ENCODE measurements at regions not wholly inside any gene's neighbourhood (a gene's known extent, or its start where the extent isn't known, plus 50 kb on each side); places are given as distances from the start of the nearest gene placed in this dataset.

GRCh38 chr14:56962444-56963080, 152.3 kb upstream of the OTX2 start:
- 45% methylated on average over 4 of the region's 4 CpGs for whole genome bisulfite sequencing (ENCODE audit: insufficient coverage, low coverage, low lambda C conversion rate, missing lambda C conversion rate)
- ATAC-seq (no peak), DNase-seq (no peak)
- Histone ChIP-seq H3K27me3 (peaks cover 0 to 5% of the 10 kb centered on the region in 2 donors), H3K4me3 (no peak overlapping the region), H3K9me3 (no peaks in the 10 kb centered on the region), H3K36me3 (no peaks in the 10 kb centered on the region), H3K27ac (no peak overlapping the region), H3K4me1 (no peaks in the 10 kb centered on the region)
- TF ChIP-seq POLR2A (IDR thresholded peaks at IDR 0.05) (no peak), CTCF (IDR thresholded peaks at IDR 0.05) (no peak)
- intact Hi-C loops (cut with DNase I): no loop called here

GRCh38 chr14:56959869-56960268, 149.6 kb upstream of the OTX2 start:
- no peaks in the 10 kb centered on the region for H3K36me3 ChIP-seq
- no peak for ATAC-seq
- H3K4me3 ChIP-seq: no peak overlapping the region
- H3K4me1 ChIP-seq: no peaks in the 10 kb centered on the region
- H3K27ac ChIP-seq: no peak overlapping the region
- no peaks in the 10 kb centered on the region for H3K9me3 ChIP-seq
- H3K27me3 ChIP-seq: peaks cover 0 to 5% of the 10 kb centered on the region in 2 donors
- DNase-seq: no peak
- intact Hi-C loops (cut with DNase I): no loop called here
- no peak for TF ChIP-seq CTCF (IDR thresholded peaks at IDR 0.05)
- no peak for TF ChIP-seq POLR2A (IDR thresholded peaks at IDR 0.05)

GRCh38 chr14:56959121-56959520, 148.8 kb upstream of the OTX2 start:
- ATAC-seq: no peak
- H3K4me1 ChIP-seq: no peaks in the 10 kb centered on the region
- no peak overlapping the region for H3K4me3 ChIP-seq
- H3K36me3 ChIP-seq: no peaks in the 10 kb centered on the region
- peaks cover 0 to 5% of the 10 kb centered on the region in 2 donors for H3K27me3 ChIP-seq
- intact Hi-C loops (cut with DNase I): no loop called here
- no peak for DNase-seq
- TF ChIP-seq CTCF (IDR thresholded peaks at IDR 0.05): no peak
- no peak for TF ChIP-seq POLR2A (IDR thresholded peaks at IDR 0.05)
- H3K27ac ChIP-seq: no peak overlapping the region
- no peaks in the 10 kb centered on the region for H3K9me3 ChIP-seq

GRCh38 chr14:56956182-56956581, 145.9 kb upstream of the OTX2 start:
- TF ChIP-seq POLR2A (IDR thresholded peaks at IDR 0.05) (no peak), CTCF (IDR thresholded peaks at IDR 0.05) (no peak)
- Histone ChIP-seq H3K27ac (no peak overlapping the region), H3K4me3 (no peak overlapping the region), H3K4me1 (no peaks in the 10 kb centered on the region), H3K36me3 (no peaks in the 10 kb centered on the region), H3K9me3 (no peaks in the 10 kb centered on the region), H3K27me3 (peaks cover 0 to 5% of the 10 kb centered on the region in 2 donors)
- ATAC-seq (no peak), DNase-seq (no peak)
- intact Hi-C loops (cut with DNase I): no loop called here
- WGBS (ENCODE audit: insufficient coverage, low coverage, low lambda C conversion rate, missing lambda C conversion rate): 23% methylated on average over 2 of the region's 2 CpGs

- TF ChIP-seq CTCF (IDR thresholded peaks at IDR 0.05) (no peak), POLR2A (IDR thresholded peaks at IDR 0.05) (no peak)
- Histone ChIP-seq H3K36me3 (no peaks in the 10 kb centered on the region), H3K4me1 (no peaks in the 10 kb centered on the region), H3K27me3 (peaks cover 0 to 5% of the 10 kb centered on the region in 2 donors), H3K9me3 (no peaks in the 10 kb centered on the region), H3K4me3 (no peak overlapping the region), H3K27ac (no peak overlapping the region)
- no peak for DNase-seq
- ATAC-seq: no peak
- intact Hi-C loops (cut with DNase I): no loop called here
- 63% methylated on average over 3 of the region's 3 CpGs for WGBS (ENCODE audit: insufficient coverage, low coverage, low lambda C conversion rate, missing lambda C conversion rate)
Measured at GRCh38 chr14:56955745-56956144, 145.5 kb upstream of the OTX2 start.

All from right lobe of liver (tissue), 6 donors.